ENCODE measurements at regions not wholly inside any gene's neighbourhood (a gene's known extent, or its start where the extent isn't known, plus 50 kb on each side); places are given as distances from the start of the nearest gene placed in this dataset.

DNA sequence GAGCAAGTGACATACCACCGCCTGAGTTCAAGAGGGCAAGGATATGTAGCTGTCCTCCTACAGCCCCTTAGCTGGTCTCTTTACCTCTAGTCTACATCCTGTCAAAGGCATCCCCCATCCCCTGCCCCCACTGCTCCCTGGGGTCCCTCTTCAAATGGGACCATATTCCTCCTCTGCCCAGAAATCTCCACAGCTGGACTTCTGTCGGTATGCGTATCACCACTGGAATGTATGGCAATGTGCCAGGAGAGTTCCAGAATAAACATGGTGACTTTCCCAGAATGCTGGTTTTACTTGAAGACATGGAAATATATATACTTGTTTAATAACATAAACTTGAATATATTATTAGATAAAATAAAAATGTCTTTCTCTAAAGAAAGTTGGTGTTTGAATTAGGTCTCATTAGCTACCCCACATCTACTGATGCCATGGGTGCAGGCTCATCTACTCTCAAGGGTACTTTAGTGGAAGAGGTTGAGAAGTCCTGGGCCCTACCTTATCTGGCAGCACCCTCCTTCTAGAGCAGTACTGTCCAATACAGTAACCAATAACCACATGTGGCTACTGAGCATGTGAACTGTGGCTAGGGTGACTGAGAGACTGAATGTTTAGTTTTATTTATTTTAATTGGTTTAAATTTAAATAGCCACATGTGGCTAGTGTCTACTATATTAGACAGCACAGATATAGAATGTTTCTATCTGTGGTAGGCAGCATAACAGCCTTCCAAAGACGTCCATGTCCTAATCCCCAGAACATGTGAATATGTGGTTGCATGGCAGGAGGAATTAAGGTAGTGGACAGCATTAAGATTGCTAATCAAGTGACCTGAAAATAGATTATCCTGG, 181.7 kb upstream of the SLC30A5 start:
- TF ChIP-seq, protein P1, sequence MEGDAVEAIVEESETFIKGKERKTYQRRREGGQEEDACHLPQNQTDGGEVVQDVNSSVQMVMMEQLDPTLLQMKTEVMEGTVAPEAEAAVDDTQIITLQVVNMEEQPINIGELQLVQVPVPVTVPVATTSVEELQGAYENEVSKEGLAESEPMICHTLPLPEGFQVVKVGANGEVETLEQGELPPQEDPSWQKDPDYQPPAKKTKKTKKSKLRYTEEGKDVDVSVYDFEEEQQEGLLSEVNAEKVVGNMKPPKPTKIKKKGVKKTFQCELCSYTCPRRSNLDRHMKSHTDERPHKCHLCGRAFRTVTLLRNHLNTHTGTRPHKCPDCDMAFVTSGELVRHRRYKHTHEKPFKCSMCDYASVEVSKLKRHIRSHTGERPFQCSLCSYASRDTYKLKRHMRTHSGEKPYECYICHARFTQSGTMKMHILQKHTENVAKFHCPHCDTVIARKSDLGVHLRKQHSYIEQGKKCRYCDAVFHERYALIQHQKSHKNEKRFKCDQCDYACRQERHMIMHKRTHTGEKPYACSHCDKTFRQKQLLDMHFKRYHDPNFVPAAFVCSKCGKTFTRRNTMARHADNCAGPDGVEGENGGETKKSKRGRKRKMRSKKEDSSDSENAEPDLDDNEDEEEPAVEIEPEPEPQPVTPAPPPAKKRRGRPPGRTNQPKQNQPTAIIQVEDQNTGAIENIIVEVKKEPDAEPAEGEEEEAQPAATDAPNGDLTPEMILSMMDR (IDR thresholded peaks at IDR 0.05), result no peak
- TF ChIP-seq EP300 (IDR thresholded peaks at IDR 0.05) (no peak), POLR2A (IDR thresholded peaks at IDR 0.05) (no peak)

Data from ovary (tissue), 3 donors.